ENCODE measurements at regions not wholly inside any gene's neighbourhood (a gene's known extent, or its start where the extent isn't known, plus 50 kb on each side); places are given as distances from the start of the nearest gene placed in this dataset.

DNA sequence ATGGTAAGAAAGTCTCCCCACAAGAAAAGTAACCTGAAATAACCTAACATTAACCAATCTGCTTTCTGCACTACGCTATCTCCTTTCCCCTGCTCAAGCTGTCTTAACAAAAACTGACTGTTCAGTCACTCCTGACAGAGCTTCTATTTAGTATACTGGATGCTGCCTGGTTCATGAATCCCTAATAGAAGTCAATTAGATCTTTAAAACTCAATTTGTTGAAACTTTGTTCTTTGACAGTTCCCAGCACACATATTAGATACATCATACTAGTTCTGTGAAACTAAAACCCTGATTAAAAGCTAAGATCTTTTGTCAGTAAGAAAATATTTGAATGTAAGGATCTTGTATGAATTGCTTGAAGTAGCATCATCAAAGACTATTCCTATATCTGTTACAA is 287.4 kb downstream of the RBM43 start:
- ChIA-PET CTCF (no interaction called here), POLR2A (no interaction called here)
- H3K36me3 Mint-ChIP-seq, result no peaks in the 10 kb centered on the region
- Histone ChIP-seq H3K27ac (ENCODE audit: low read length) (no peak overlapping the region), H3K4me3 (ENCODE audit: control insufficient read depth in 1 of 2, extremely low read depth in 1 of 2, low read length in 1 of 2) (no peak overlapping the region), H3K36me3 (ENCODE audit: control insufficient read depth in 2 of 2, extremely low read depth in 1 of 2, insufficient read depth in 1 of 2, low read length in 1 of 2) (no peaks in the 10 kb centered on the region), H3K27me3 (replicated peaks in 1 of 2; ENCODE audit: control insufficient read depth in 2 of 2, extremely low read depth in 1 of 2, insufficient read depth in 2 of 2, low read length in 1 of 2) (no peaks in the 10 kb centered on the region), H3K4me1 (ENCODE audit: control insufficient read depth in 1 of 2, extremely low read depth in 1 of 2, insufficient read depth in 2 of 2, low read length in 2 of 2) (no peaks in the 10 kb centered on the region), H3K9me3 (no peaks in the 10 kb centered on the region)
- H3K27ac Mint-ChIP-seq, result no peak overlapping the region
- H3K4me3 Mint-ChIP-seq, result no peak overlapping the region
- ATAC-seq (replicated peaks in 1 of 4) (no peak), DNase-seq (no peak)
- no peaks in the 10 kb centered on the region for H3K27me3 Mint-ChIP-seq
- H3K4me1 Mint-ChIP-seq, result no peaks in the 10 kb centered on the region
- no CpG with 5 or more reads among the region's 1 CpG for WGBS (ENCODE audit: insufficient coverage)
- no peaks in the 10 kb centered on the region for H3K9me3 Mint-ChIP-seq

DNA sequence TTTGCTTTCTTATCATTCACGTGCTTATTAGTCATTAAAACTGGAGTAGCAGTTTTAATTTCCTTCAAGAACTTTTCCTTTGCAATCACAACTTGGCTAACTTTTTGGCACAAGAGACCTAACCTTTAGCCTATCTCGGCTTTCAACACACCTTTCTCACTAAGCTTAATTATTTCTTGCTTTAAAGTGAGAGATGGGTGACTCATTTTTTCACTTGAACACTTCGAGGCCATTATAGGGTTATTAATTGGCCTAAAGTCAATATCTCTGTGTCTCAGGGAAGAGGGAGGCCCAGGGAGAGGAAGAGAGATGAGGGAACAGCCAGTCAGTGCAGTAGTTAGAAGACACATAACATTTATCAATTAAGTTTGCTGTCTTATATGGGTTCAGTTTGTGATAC is 289.8 kb downstream of the RBM43 start:
- 100% methylated on average over 1 of the region's 3 CpGs for WGBS (ENCODE audit: insufficient coverage)
- Mint-ChIP-seq H3K36me3 (no peaks in the 10 kb centered on the region), H3K4me3 (no peak overlapping the region), H3K27ac (no peak overlapping the region), H3K27me3 (peaks cover 0 to 6% of the 10 kb centered on the region in 2 donors), H3K4me1 (no peaks in the 10 kb centered on the region), H3K9me3 (no peaks in the 10 kb centered on the region)
- DNase-seq, result no peak
- no peaks in the 10 kb centered on the region for H3K4me1 ChIP-seq (ENCODE audit: control insufficient read depth in 1 of 2, extremely low read depth in 1 of 2, insufficient read depth in 2 of 2, low read length in 2 of 2)
- CTCF ChIA-PET, result no interaction called here
- no peaks in the 10 kb centered on the region for H3K27me3 ChIP-seq (replicated peaks in 1 of 2; ENCODE audit: control insufficient read depth in 2 of 2, extremely low read depth in 1 of 2, insufficient read depth in 2 of 2, low read length in 1 of 2)
- no peak overlapping the region for H3K27ac ChIP-seq (ENCODE audit: low read length)
- no peak overlapping the region for H3K4me3 ChIP-seq (ENCODE audit: control insufficient read depth in 1 of 2, extremely low read depth in 1 of 2, low read length in 1 of 2)
- POLR2A ChIA-PET, result no interaction called here
- H3K36me3 ChIP-seq (ENCODE audit: control insufficient read depth in 2 of 2, extremely low read depth in 1 of 2, insufficient read depth in 1 of 2, low read length in 1 of 2), result no peaks in the 10 kb centered on the region
- no peaks in the 10 kb centered on the region for H3K9me3 ChIP-seq
- ATAC-seq (replicated peaks in 1 of 4), result no peak

DNA sequence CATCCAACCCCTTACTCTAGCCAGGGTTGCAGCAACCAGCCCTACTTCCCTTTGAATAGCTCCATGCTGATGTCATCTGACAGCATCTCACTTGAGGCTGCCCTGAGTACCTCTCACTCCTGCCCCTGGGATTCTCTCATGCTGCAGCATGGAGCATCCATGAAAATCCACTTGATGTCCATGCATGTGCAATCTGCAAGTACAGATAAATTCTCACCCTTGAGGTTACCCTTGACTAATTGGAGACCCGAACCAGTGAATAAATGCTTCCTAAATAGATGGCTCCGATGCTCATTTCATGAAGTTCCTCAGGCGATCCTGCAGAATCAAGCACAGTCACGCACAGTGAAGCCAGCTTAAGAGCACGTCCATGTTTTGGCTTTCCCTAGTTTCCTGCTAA is 298.3 kb downstream of the RBM43 start:
- ATAC-seq (replicated peaks in 1 of 4) (no peak), DNase-seq (no peak)
- H3K9me3 Mint-ChIP-seq, result peaks cover 0 to 4% (median 0%) of the 10 kb centered on the region in 3 donors
- no peaks in the 10 kb centered on the region for H3K27me3 ChIP-seq (replicated peaks in 1 of 2; ENCODE audit: control insufficient read depth in 2 of 2, extremely low read depth in 1 of 2, insufficient read depth in 2 of 2, low read length in 1 of 2)
- WGBS (ENCODE audit: insufficient coverage), result 70% methylated on average over 5 of the region's 5 CpGs
- H3K4me1 ChIP-seq (ENCODE audit: control insufficient read depth in 1 of 2, extremely low read depth in 1 of 2, insufficient read depth in 2 of 2, low read length in 2 of 2), result no peaks in the 10 kb centered on the region
- no peak overlapping the region for H3K4me3 ChIP-seq (ENCODE audit: control insufficient read depth in 1 of 2, extremely low read depth in 1 of 2, low read length in 1 of 2)
- CTCF ChIA-PET, result interaction anchor here in 1 of 2 donors (0.6 kb wide), 1 partner anchor 584 kb away, joined by 8 read pairs; no protein-coding TSS in a partner anchor
- H3K36me3 Mint-ChIP-seq, result no peaks in the 10 kb centered on the region
- H3K9me3 ChIP-seq, result no peaks in the 10 kb centered on the region
- H3K27me3 Mint-ChIP-seq, result no peaks in the 10 kb centered on the region
- no peak overlapping the region for H3K27ac Mint-ChIP-seq
- H3K4me1 Mint-ChIP-seq, result no peaks in the 10 kb centered on the region
- no peak overlapping the region for H3K4me3 Mint-ChIP-seq
- H3K27ac ChIP-seq (ENCODE audit: low read length), result no peak overlapping the region
- H3K36me3 ChIP-seq (ENCODE audit: control insufficient read depth in 2 of 2, extremely low read depth in 1 of 2, insufficient read depth in 1 of 2, low read length in 1 of 2), result no peaks in the 10 kb centered on the region
- POLR2A ChIA-PET, result no interaction called here

DNA sequence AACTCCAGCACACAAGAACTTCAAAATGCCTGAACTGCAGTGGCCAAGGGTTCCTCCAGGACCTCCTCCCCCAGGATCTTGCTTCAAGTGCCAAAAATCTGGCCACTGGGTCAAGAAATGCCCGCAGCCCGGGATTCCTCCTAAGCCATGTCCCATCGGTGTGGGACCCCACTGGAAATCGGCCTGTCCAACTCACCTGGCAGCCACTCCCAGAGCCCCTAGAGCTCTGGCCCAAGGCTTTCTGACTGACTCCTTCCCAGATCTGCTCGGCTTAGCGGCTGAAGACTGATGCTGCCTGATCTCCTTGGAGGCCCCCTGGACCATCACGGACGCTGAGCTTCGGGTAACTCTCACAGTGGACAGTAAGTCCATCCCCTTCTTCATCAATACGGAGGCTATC is 306.4 kb downstream of the RBM43 start:
- DNase-seq (no peak), ATAC-seq (replicated peaks in 1 of 4) (no peak)
- H3K27ac ChIP-seq (ENCODE audit: low read length), result no peak overlapping the region
- Mint-ChIP-seq H3K27ac (no peak overlapping the region), H3K27me3 (peaks cover 0 to 4% of the 10 kb centered on the region in 2 donors), H3K4me1 (no peaks in the 10 kb centered on the region), H3K4me3 (no peak overlapping the region), H3K9me3 (peaks cover 0 to 10% (median 4%) of the 10 kb centered on the region in 3 donors), H3K36me3 (no peaks in the 10 kb centered on the region)
- H3K9me3 ChIP-seq, result no peaks in the 10 kb centered on the region
- H3K4me3 ChIP-seq (ENCODE audit: control insufficient read depth in 1 of 2, extremely low read depth in 1 of 2, low read length in 1 of 2), result no peak overlapping the region
- ChIA-PET POLR2A (no interaction called here), CTCF (no interaction called here)
- WGBS (ENCODE audit: insufficient coverage), result 89% methylated on average over 9 of the region's 10 CpGs
- H3K4me1 ChIP-seq (ENCODE audit: control insufficient read depth in 1 of 2, extremely low read depth in 1 of 2, insufficient read depth in 2 of 2, low read length in 2 of 2), result no peaks in the 10 kb centered on the region
- H3K27me3 ChIP-seq (replicated peaks in 1 of 2; ENCODE audit: control insufficient read depth in 2 of 2, extremely low read depth in 1 of 2, insufficient read depth in 2 of 2, low read length in 1 of 2), result no peaks in the 10 kb centered on the region
- H3K36me3 ChIP-seq (ENCODE audit: control insufficient read depth in 2 of 2, extremely low read depth in 1 of 2, insufficient read depth in 1 of 2, low read length in 1 of 2), result no peaks in the 10 kb centered on the region

DNA sequence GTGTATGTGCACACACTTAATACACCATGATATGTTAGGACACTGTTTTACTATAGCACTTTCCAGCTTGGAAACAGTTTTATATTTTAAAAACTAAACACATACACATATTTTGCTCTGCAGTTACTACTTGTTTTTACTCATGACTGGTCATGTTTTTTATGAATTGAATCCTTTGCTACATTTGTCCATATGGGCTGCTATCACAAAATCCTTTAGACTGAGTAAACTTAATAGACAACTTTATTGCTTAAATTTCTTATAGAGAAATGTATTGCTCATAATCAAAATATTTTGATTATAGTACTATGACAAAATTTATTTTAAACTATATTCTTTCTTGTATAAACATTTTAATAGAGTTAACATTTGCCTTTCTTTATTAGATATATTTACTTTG is 314.8 kb downstream of the RBM43 start:
- H3K4me1 Mint-ChIP-seq, result no peaks in the 10 kb centered on the region
- Histone ChIP-seq H3K4me3 (ENCODE audit: control insufficient read depth in 1 of 2, extremely low read depth in 1 of 2, low read length in 1 of 2) (no peak overlapping the region), H3K4me1 (ENCODE audit: control insufficient read depth in 1 of 2, extremely low read depth in 1 of 2, insufficient read depth in 2 of 2, low read length in 2 of 2) (no peaks in the 10 kb centered on the region), H3K36me3 (ENCODE audit: control insufficient read depth in 2 of 2, extremely low read depth in 1 of 2, insufficient read depth in 1 of 2, low read length in 1 of 2) (no peaks in the 10 kb centered on the region), H3K27me3 (replicated peaks in 1 of 2; ENCODE audit: control insufficient read depth in 2 of 2, extremely low read depth in 1 of 2, insufficient read depth in 2 of 2, low read length in 1 of 2) (no peaks in the 10 kb centered on the region), H3K27ac (ENCODE audit: low read length) (no peak overlapping the region), H3K9me3 (no peaks in the 10 kb centered on the region)
- H3K27ac Mint-ChIP-seq, result no peak overlapping the region
- no peaks in the 10 kb centered on the region for H3K27me3 Mint-ChIP-seq
- no peak overlapping the region for H3K4me3 Mint-ChIP-seq
- ChIA-PET CTCF (no interaction called here), POLR2A (no interaction called here)
- no peak for DNase-seq
- no peaks in the 10 kb centered on the region for H3K36me3 Mint-ChIP-seq
- no peak for ATAC-seq (replicated peaks in 1 of 4)
- peaks cover 0 to 4% (median 0%) of the 10 kb centered on the region in 3 donors for H3K9me3 Mint-ChIP-seq

DNA sequence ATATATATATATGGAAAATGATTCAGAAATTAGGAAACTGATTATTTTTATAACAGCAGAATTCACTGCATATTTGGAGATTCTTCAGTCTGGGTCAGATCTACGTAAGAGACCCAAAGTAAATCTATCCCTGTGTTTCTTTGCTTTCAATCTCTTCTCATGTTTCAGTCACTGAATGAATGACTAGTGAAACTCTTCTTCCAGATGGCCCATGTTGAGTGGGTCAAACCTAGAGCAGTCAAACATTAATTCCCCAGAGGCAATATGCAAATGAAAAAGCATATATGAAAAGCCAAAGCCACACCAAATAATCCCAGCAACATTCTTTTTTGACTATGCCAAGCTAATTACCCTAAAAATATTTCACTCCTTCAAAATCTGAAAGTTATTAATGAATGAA is 317.3 kb downstream of the RBM43 start:
- POLR2A ChIA-PET, result no interaction called here
- CTCF ChIA-PET, result no interaction called here
- H3K27ac Mint-ChIP-seq, result no peak overlapping the region
- DNase-seq (no peak), ATAC-seq (replicated peaks in 1 of 4) (no peak)
- Histone ChIP-seq H3K27ac (ENCODE audit: low read length) (no peak overlapping the region), H3K27me3 (replicated peaks in 1 of 2; ENCODE audit: control insufficient read depth in 2 of 2, extremely low read depth in 1 of 2, insufficient read depth in 2 of 2, low read length in 1 of 2) (no peaks in the 10 kb centered on the region), H3K9me3 (no peaks in the 10 kb centered on the region), H3K36me3 (ENCODE audit: control insufficient read depth in 2 of 2, extremely low read depth in 1 of 2, insufficient read depth in 1 of 2, low read length in 1 of 2) (no peaks in the 10 kb centered on the region), H3K4me3 (ENCODE audit: control insufficient read depth in 1 of 2, extremely low read depth in 1 of 2, low read length in 1 of 2) (no peak overlapping the region), H3K4me1 (ENCODE audit: control insufficient read depth in 1 of 2, extremely low read depth in 1 of 2, insufficient read depth in 2 of 2, low read length in 2 of 2) (no peaks in the 10 kb centered on the region)
- 83% methylated on average over 1 of the region's 1 CpG for WGBS (ENCODE audit: insufficient coverage)
- no peaks in the 10 kb centered on the region for H3K36me3 Mint-ChIP-seq
- H3K9me3 Mint-ChIP-seq, result no peaks in the 10 kb centered on the region
- no peaks in the 10 kb centered on the region for H3K4me1 Mint-ChIP-seq
- H3K27me3 Mint-ChIP-seq, result no peaks in the 10 kb centered on the region
- H3K4me3 Mint-ChIP-seq, result no peak overlapping the region

DNA sequence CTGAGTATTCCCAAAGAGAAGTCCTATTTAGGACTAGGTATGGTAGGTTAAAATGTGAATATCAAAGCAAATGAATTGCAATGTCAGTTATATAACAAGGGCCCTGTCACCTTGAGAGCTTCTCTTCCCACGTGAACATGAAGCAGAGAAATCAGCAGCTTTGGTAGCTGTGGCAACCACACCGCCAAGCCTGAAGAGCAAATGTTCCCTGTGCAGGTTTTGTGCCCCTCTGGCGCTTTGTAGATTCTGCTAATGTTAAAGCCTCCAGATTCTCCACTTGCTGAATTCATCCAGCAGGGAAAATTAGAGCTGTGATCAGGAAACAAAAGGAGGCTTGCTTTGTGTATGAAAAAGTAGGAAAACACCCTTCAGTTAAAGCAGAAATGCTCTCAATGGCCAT is 322.6 kb downstream of the RBM43 start:
- no peaks in the 10 kb centered on the region for H3K36me3 Mint-ChIP-seq
- H3K9me3 Mint-ChIP-seq, result peaks cover 0 to 6% (median 0%) of the 10 kb centered on the region in 3 donors
- H3K4me3 Mint-ChIP-seq, result no peak overlapping the region
- H3K4me1 Mint-ChIP-seq, result no peaks in the 10 kb centered on the region
- Histone ChIP-seq H3K4me3 (ENCODE audit: control insufficient read depth in 1 of 2, extremely low read depth in 1 of 2, low read length in 1 of 2) (no peak overlapping the region), H3K36me3 (ENCODE audit: control insufficient read depth in 2 of 2, extremely low read depth in 1 of 2, insufficient read depth in 1 of 2, low read length in 1 of 2) (no peaks in the 10 kb centered on the region), H3K9me3 (no peaks in the 10 kb centered on the region), H3K27me3 (replicated peaks in 1 of 2; ENCODE audit: control insufficient read depth in 2 of 2, extremely low read depth in 1 of 2, insufficient read depth in 2 of 2, low read length in 1 of 2) (no peaks in the 10 kb centered on the region), H3K27ac (ENCODE audit: low read length) (no peak overlapping the region), H3K4me1 (ENCODE audit: control insufficient read depth in 1 of 2, extremely low read depth in 1 of 2, insufficient read depth in 2 of 2, low read length in 2 of 2) (no peaks in the 10 kb centered on the region)
- ChIA-PET POLR2A (no interaction called here), CTCF (no interaction called here)
- DNase-seq (no peak), ATAC-seq (replicated peaks in 1 of 4) (no peak)
- H3K27me3 Mint-ChIP-seq, result no peaks in the 10 kb centered on the region
- H3K27ac Mint-ChIP-seq, result no peak overlapping the region
- 60% methylated on average over 1 of the region's 3 CpGs for WGBS (ENCODE audit: insufficient coverage)

Measured in T-cell (primary cell).